Loucy (cell line): ENCODE measurements at regions not wholly inside any gene's neighbourhood (a gene's known extent, or its start where the extent isn't known, plus 50 kb on each side); places are given as distances from the start of the nearest gene placed in this dataset.

Experiments used
- CTCF ChIP-seq: fragments of 200-600 bp; sonication (generic); conservative IDR thresholded peaks from 2 replicates; pipeline ENCODE4 v1.5.1; 2014; ENCODE audit warnings: mild to moderate bottlenecking, antibody characterized with exemption, low read length
- EZH2phosphoT487 ChIP-seq: fragments of 200-600 bp; IDR thresholded peaks from 2 replicates; pipeline ENCODE4 v1.6.1; 2018; ENCODE audit warnings: antibody characterized with exemption, mild to moderate bottlenecking, moderate library complexity, borderline replicate concordance

- no peak for TF ChIP-seq CTCF
- TF ChIP-seq EZH2phosphoT487: no peak
Measured at GRCh38 chr2:31739161-31739560, 158.4 kb upstream of the SRD5A2 start.
